Fibroblast of villous mesenchyme (primary cell): ENCODE measurements at regions not wholly inside any gene's neighbourhood (a gene's known extent, or its start where the extent isn't known, plus 50 kb on each side); places are given as distances from the start of the nearest gene placed in this dataset.

Source experiments
- DNase-seq: peaks from one replicate; pipeline ENCODE4 v3.0.0-alpha.2; 2010; ENCODE audit warnings: low read depth
- H3K4me3 ChIP-seq: 2 replicates; pipeline ENCODE4 v1.5.1; 2011; ENCODE audit warnings: low read depth, mild to moderate bottlenecking, low read length
- TF ChIP-seq, protein P1 (sequence below): IDR thresholded peaks from 2 replicates; pipeline ENCODE4 v1.5.1; 2012; ENCODE audit warnings: low read depth, mild to moderate bottlenecking, low read length; ENCODE audit not compliant: insufficient read depth

DNA sequence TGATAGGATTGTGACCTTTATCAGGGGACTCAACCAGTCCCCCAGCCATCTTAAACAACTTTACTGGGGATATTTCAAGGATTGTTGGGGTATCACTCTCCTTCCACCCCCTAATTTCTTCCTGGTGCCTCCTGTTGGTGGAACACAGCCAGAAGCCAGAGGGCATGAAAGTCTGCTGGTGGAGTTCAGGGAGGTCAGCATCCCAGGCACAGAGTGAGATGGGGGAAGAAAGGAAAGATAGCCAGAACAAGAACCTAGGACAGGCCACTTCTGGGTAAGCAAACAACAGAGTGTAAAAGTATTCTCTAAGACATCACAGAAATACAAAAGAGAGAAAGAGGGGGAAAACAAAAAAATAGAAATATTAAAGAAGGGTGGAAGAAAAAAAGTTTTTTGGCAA, 101.8 kb downstream of the SPRY2 start:
- no peak for DNase-seq
- TF ChIP-seq, protein P1, sequence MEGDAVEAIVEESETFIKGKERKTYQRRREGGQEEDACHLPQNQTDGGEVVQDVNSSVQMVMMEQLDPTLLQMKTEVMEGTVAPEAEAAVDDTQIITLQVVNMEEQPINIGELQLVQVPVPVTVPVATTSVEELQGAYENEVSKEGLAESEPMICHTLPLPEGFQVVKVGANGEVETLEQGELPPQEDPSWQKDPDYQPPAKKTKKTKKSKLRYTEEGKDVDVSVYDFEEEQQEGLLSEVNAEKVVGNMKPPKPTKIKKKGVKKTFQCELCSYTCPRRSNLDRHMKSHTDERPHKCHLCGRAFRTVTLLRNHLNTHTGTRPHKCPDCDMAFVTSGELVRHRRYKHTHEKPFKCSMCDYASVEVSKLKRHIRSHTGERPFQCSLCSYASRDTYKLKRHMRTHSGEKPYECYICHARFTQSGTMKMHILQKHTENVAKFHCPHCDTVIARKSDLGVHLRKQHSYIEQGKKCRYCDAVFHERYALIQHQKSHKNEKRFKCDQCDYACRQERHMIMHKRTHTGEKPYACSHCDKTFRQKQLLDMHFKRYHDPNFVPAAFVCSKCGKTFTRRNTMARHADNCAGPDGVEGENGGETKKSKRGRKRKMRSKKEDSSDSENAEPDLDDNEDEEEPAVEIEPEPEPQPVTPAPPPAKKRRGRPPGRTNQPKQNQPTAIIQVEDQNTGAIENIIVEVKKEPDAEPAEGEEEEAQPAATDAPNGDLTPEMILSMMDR: no peak
- H3K4me3 ChIP-seq: no peak overlapping the region

DNA sequence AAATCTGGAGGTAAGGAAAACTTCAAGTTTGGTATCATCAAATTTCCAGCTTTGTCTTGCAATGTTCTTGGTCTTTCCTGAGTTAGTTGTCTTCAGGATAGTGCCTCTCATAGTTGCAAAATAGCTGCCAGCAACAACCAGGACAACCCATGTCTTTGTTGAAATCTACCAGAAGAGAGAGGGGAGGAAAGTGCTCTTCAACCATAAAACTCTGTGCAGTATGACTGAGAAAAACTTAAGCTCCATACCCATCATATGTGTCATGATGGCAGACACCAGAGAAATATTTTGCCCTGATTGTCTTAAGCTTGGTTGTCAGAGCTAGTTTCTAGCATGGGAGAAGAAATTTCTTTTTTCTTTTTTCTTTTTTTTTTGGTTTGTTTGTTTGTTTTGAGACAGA, 103.3 kb downstream of the SPRY2 start:
- DNase-seq: peak; percentile 14
- TF ChIP-seq, protein P1: no peak
- no peak overlapping the region for H3K4me3 ChIP-seq

DNA sequence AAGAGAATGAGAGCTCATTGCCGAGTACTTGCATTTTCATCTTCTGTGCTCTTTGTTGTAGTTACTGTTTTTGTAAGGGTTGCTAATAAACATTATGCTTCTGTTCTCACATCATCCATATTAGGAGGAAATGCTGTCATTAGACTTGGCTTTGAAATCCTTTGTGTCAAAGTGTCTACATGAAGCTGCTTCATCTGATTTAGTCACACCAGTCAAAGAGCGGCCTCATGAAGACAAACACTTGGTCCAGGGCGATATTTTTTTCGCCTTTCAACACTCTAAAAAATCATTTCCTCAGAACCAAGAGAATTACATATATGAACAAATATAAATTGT, 105.0 kb downstream of the SPRY2 start:
- TF ChIP-seq, protein P1: no peak
- DNase-seq: no peak
- no peak overlapping the region for H3K4me3 ChIP-seq

DNA sequence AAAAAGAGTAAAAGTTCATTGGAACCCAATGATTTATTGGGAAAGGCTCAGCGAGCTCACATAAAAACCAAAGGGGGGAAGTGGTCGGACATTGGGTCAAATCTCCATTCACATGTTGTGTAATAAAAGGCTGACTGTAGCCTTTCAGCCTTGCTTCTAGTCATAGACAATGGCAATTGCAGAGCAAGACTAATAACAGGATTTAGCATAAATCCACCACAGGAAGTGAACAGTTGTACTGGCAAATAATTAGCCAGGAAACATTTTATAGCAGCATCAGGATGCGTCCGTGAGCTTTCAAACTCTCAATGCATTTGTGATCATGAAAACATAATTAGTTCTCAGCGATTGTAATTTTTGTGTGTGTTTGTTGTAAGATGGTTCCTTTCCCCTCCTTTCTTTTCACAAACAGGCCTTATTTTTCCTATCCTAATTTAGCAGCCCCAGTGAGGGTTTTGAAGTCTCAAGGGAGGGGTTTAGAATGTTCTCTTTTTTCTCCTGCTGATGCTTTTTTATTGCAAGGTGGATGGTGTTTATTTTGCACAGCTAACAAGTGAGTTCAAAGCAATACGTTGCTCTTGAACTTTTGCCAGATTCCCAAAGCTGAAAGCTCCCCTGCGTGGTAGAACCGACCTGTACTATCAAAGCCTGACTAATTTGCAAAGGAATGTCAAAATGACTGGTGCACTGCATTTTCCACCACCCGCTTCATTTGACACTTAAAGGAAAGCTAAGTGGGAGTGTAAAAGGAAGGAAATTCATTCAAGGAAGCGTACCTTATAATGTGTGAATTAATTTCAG, 105.6 kb downstream of the SPRY2 start:
- peak; percentile 45 for DNase-seq
- H3K4me3 ChIP-seq: no peak overlapping the region
- TF ChIP-seq, protein P1: no peak

DNA sequence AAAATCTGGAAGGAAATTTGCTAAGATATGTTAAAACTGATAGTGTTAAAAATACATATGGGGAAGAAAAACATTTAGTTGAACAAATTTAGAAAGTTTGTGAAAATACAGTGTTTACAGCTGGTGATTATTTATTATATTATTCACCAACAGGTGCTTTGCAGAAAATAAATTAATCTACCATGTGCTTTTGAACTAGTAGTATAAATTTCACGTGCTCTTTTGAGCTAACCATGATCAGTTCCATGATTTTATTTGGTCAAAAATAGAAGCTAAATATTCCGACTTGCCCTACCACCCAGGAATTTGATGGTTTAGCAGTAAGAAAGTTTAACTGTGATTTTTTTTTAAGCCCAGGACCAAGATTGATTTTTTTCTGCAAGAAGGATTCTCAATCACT, 113.3 kb downstream of the SPRY2 start:
- TF ChIP-seq, protein P1: no peak
- DNase-seq: no peak
- H3K4me3 ChIP-seq: no peak overlapping the region

DNA sequence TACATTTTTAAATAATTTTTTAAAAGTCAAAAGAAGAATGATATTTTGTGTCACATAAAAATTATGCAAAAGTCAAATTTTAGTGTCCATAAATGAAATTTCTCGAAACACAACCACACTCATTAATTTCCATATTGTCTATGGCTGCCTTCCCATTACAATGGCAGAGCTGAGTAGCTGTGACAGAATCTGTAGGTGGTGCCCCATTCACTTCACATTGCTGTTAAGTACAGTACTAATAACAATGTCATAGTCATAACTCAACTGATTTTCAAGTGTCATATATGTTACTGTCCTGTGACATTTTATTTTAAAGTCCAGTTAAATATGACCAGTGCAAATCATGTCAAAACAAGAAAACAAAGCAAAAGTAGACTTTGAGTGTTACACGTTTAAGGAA, 114.3 kb downstream of the SPRY2 start:
- no peak overlapping the region for H3K4me3 ChIP-seq
- TF ChIP-seq, protein P1: no peak
- no peak for DNase-seq

DNA sequence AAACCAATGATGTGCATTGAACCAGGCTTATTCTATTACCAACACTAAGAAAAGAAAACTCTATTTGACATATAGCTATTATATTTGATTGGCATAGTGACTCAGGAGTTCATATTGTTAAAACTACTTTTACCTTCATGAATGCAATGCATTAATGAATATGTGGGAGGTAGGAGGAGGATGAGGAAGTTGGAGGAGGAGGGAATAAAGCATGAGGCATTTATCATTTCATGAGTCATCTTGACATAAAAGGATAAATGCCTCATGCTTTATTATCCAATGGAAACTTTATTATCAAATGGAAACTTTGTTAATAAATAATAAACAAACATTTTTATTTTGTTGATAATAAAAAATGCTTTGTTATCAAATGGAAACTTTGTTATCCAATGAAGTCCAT, 116.5 kb downstream of the SPRY2 start:
- H3K4me3 ChIP-seq: no peak overlapping the region
- TF ChIP-seq, protein P1: no peak
- DNase-seq: no peak
